Spleen (tissue), 11 donors: ENCODE measurements at regions not wholly inside any gene's neighbourhood (a gene's known extent, or its start where the extent isn't known, plus 50 kb on each side); places are given as distances from the start of the nearest gene placed in this dataset.

Experiments used
- DNase-seq: peaks from one replicate; pipeline ENCODE4 v3.0.0-alpha.2; 2020
- H3K27ac ChIP-seq, 8 donors: fragments of 200-600 bp; sonication (generic) in 7 of 8; 1 replicate in 4 of 8; 2 replicates in 4 of 8; pipeline versions ENCODE4 v1.5.0 to v1.8.0; 2016 to 2021; ENCODE audit warnings: inconsistent platforms in 4 of 8, mild to moderate bottlenecking in 4 of 8, moderate library complexity in 1 of 8
- H3K27me3 ChIP-seq, 7 donors: fragments of 200-600 bp; sonication (generic) in 6 of 7; replicated peaks in 1 of 7; 1 replicate in 4 of 7; 2 replicates in 3 of 7; pipeline versions ENCODE4 v1.5.0 to v1.8.0; 2016 to 2021; ENCODE audit warnings: inconsistent platforms in 3 of 7, mild to moderate bottlenecking in 1 of 7
- H3K36me3 ChIP-seq, 6 donors: fragments of 200-600 bp; sonication (generic) in 5 of 6; 1 replicate in 4 of 6; 2 replicates in 2 of 6; pipeline versions ENCODE4 v1.5.0 to v1.8.0; 2016 to 2021; ENCODE audit warnings: inconsistent platforms in 2 of 6
- H3K4me1 ChIP-seq, 6 donors: fragments of 200-600 bp; sonication (generic) in 5 of 6; 1 replicate in 3 of 6; 2 replicates in 3 of 6; pipeline versions ENCODE4 v1.5.0 to v1.8.0; 2016 to 2021; ENCODE audit warnings: inconsistent platforms in 3 of 6
- H3K4me3 ChIP-seq, 8 donors: fragments of 200-600 bp; sonication (generic) in 7 of 8; 1 replicate in 4 of 8; 2 replicates in 4 of 8; pipeline versions ENCODE4 v1.5.0 to v1.8.0; 2016 to 2021; ENCODE audit warnings: inconsistent platforms in 4 of 8, mild to moderate bottlenecking in 4 of 8, moderate library complexity in 2 of 8
- H3K9me3 ChIP-seq, 8 donors: fragments of 200-600 bp; sonication (generic) in 7 of 8; 1 replicate in 4 of 8; 2 replicates in 4 of 8; pipeline versions ENCODE4 v1.5.0 to v1.8.0; 2016 to 2021; ENCODE audit warnings: inconsistent platforms in 4 of 8
- POLR2A ChIP-seq, 3 donors: fragments of 450-650 bp; IDR thresholded peaks; one replicate each; pipeline ENCODE4 v1.5.1; 2017; ENCODE audit warnings: antibody characterized with exemption in 3 of 3, mild to moderate bottlenecking in 1 of 3
- POLR2AphosphoS5 ChIP-seq, 3 donors: sonication (generic); formaldehyde crosslinking; IDR thresholded peaks; one replicate each; pipeline ENCODE4 v1.5.1; 2017; ENCODE audit warnings: antibody characterized with exemption in 3 of 3
- WGBS, 5 donors: extraction: QIAGEN DNeasy Blood & Tissue Kit in 3 of 5; methylation state at CpG; one replicate each; pipeline versions ENCODE4 v1.1.5 to v1.1.7; 2013 to 2018; 5-methylcytosine and 5-hydroxymethylcytosine counted together
- intact Hi-C: fragments of 100-400 bp; cut with DNase I; formaldehyde crosslinking; loops from one replicate; pipeline ENCODE4 v1.15.0; 2023; ENCODE audit warnings: low total_unique reads
- TF ChIP-seq, protein P1 (sequence below), 11 experiments: fragments of 200-600 bp in 7 of 11; fragments of 450-650 bp in 4 of 11; sonication (generic) in 4 of 11; IDR thresholded peaks in 8 of 11; conservative IDR thresholded peaks in 3 of 11; 1 replicate in 7 of 11; 2 replicates in 4 of 11; pipeline versions ENCODE4 v1.4.0 to v1.8.0; 2016 to 2021; ENCODE audit warnings: antibody characterized with exemption in 11 of 11, inconsistent platforms in 4 of 11, mild to moderate bottlenecking in 1 of 11
- donor health status: healthy with polysubstance abuse.
- donor health status: DM: no; HTN: no; CAD: no; lungs with moderate emphysema.
- donor health status: DM: no; HTN: no; CAD: no.
- donor health status: Bipolar disorder and iron deficiency.
- donor health status: healthy.
- donor health status: DM: no; HTN: no; CAD: no.
- donor health status: DM: yes; HTN: yes; CAD: no.

DNA sequence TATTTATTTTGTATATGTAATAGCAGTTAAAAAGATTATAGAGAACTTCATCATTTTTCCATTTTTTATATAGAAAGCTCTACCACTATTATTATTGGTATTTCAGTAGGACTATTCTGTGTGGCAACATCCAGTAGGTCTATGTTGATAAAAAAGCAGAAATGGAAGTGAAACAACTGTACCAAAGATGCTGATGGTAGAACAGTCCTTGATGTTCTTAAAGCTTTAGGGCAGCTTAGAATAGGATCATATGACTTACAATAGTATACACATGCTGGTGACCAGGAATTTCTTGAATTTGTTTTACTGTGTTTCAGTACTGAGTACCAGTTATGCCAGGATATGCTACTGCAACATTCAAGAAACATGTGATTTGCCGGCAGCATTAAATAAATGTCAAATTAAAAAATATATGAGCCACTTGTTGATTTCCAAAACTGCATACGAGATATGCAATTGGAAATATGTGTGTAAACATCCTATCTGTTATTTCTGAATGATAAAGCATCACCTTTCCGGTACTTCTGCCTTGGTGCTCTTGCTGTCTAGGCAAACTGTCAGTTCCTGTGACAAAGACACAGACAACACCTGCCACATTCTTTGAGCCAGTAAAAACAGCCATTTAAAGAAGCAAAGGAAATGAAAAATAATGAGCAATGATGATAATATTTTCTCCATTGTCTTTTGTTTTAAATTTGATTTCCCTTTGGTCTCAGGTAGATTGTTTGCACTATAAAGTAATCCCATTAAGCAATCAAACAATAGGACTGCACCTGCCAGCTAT, 649.2 kb downstream of the ZPLD1 start:
- Histone ChIP-seq H3K36me3 (no peaks in the 10 kb centered on the region), H3K4me1 (no peaks in the 10 kb centered on the region), H3K9me3 (no peaks in the 10 kb centered on the region), H3K4me3 (no peak overlapping the region), H3K27ac (no peak overlapping the region), H3K27me3 (no peaks in the 10 kb centered on the region)
- intact Hi-C loops, result no loop called here
- no peak for DNase-seq
- TF ChIP-seq, protein P1, sequence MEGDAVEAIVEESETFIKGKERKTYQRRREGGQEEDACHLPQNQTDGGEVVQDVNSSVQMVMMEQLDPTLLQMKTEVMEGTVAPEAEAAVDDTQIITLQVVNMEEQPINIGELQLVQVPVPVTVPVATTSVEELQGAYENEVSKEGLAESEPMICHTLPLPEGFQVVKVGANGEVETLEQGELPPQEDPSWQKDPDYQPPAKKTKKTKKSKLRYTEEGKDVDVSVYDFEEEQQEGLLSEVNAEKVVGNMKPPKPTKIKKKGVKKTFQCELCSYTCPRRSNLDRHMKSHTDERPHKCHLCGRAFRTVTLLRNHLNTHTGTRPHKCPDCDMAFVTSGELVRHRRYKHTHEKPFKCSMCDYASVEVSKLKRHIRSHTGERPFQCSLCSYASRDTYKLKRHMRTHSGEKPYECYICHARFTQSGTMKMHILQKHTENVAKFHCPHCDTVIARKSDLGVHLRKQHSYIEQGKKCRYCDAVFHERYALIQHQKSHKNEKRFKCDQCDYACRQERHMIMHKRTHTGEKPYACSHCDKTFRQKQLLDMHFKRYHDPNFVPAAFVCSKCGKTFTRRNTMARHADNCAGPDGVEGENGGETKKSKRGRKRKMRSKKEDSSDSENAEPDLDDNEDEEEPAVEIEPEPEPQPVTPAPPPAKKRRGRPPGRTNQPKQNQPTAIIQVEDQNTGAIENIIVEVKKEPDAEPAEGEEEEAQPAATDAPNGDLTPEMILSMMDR (IDR thresholded peaks at IDR 0.05 in 8 of 11, conservative IDR thresholded peaks at IDR 0.05 in 3 of 11), result no peak
- TF ChIP-seq POLR2A (IDR thresholded peaks at IDR 0.05) (no peak), POLR2AphosphoS5 (IDR thresholded peaks at IDR 0.05) (no peak)
- 84 to 90% (median 85%) methylated on average over 3 of the region's 3 CpGs for WGBS, 5 donors

DNA sequence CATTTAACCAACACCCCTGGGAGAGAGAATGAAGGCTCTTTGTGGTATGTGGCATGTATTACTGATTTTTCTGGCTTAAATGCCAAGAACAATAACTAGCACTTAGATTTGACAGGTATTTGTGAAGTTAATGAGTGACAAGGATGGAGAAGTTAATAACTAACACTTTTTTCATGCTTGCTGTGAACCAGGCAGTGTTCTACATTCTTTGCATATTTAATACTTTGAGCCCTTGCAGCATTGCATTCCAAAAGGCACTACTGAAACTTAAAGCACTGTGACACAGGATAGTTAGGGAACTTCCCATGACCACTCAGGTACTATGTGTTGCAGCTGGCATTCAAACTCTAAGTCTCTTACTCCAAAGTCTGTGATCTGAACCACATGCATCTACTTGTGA, 650.6 kb downstream of the ZPLD1 start:
- Histone ChIP-seq H3K27me3 (no peaks in the 10 kb centered on the region), H3K4me3 (no peak overlapping the region), H3K9me3 (no peaks in the 10 kb centered on the region), H3K36me3 (no peaks in the 10 kb centered on the region), H3K27ac (no peak overlapping the region), H3K4me1 (no peaks in the 10 kb centered on the region)
- DNase-seq, result no peak
- intact Hi-C loops, result no loop called here
- TF ChIP-seq, protein P1 (IDR thresholded peaks at IDR 0.05 in 8 of 11, conservative IDR thresholded peaks at IDR 0.05 in 3 of 11), result no peak
- TF ChIP-seq POLR2AphosphoS5 (IDR thresholded peaks at IDR 0.05) (no peak), POLR2A (IDR thresholded peaks at IDR 0.05) (no peak)

DNA sequence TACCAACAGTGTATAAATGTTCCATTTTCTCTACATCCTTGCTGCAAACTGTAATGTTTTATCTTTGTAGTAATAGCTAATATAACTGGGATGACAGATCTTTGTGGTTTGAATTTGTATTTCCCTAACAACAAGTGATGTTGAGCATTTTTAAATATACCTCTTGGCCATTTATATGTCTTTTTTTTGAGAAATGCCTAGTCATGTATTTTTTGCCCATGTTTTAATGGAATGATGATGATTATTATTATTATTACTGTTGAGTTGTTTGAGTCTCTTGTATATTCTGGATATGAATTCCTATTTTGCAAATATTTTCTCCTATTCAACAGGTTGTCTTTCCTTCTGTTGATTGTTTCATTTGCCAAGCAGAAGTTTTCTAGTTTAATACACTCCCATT, 654.9 kb downstream of the ZPLD1 start:
- intact Hi-C loops, result no loop called here
- no peak for DNase-seq
- H3K9me3 ChIP-seq, result peaks cover 0 to 17% (median 12%) of the 10 kb centered on the region in 8 donors

DNA sequence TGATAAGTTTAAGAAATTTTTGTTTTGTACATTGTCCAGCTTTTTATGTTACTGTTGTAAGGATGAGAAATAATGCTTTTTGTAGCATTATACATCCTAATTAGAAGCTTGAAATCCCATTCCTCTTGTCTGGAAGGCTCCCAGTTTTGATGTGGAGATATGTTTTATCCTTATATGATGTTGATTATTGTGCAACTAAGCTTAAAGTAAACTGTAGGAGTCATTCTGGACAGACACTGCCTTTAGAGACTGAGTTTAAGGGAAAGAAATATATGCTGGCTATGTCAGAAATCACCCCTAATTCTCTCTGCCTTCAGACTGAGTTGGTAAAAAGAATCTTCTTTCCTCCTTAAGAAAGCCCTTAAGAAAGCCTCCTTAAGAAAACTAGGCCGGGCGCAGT, 670.4 kb downstream of the ZPLD1 start:
- Histone ChIP-seq H3K4me1 (no peaks in the 10 kb centered on the region), H3K27me3 (no peaks in the 10 kb centered on the region), H3K9me3 (no peaks in the 10 kb centered on the region), H3K4me3 (no peak overlapping the region), H3K27ac (no peak overlapping the region), H3K36me3 (no peaks in the 10 kb centered on the region)
- no peak for DNase-seq
- intact Hi-C loops, result no loop called here
- TF ChIP-seq, protein P1 (IDR thresholded peaks at IDR 0.05 in 8 of 11, conservative IDR thresholded peaks at IDR 0.05 in 3 of 11), result no peak
- no peak for TF ChIP-seq POLR2AphosphoS5 (IDR thresholded peaks at IDR 0.05)
- no peak for TF ChIP-seq POLR2A (IDR thresholded peaks at IDR 0.05)
- 78 to 97% (median 94%) methylated on average over 2 of the region's 2 CpGs for WGBS, 5 donors

More for the DNA sequence above, 654.9 kb downstream of the ZPLD1 start:
- Histone ChIP-seq H3K4me3 (no peak overlapping the region), H3K4me1 (no peaks in the 10 kb centered on the region), H3K27me3 (no peaks in the 10 kb centered on the region), H3K36me3 (no peaks in the 10 kb centered on the region), H3K27ac (no peak overlapping the region)
- no peak for TF ChIP-seq POLR2A (IDR thresholded peaks at IDR 0.05)
- no peak for TF ChIP-seq POLR2AphosphoS5 (IDR thresholded peaks at IDR 0.05)
- TF ChIP-seq, protein P1 (IDR thresholded peaks at IDR 0.05 in 8 of 11, conservative IDR thresholded peaks at IDR 0.05 in 3 of 11), result no peak
